Sigmoid colon (tissue), 4 donors: ENCODE measurements at regions not wholly inside any gene's neighbourhood (a gene's known extent, or its start where the extent isn't known, plus 50 kb on each side); places are given as distances from the start of the nearest gene placed in this dataset.

Experiments
- EP300 ChIP-seq, 4 donors: sonication (generic); formaldehyde crosslinking; IDR thresholded peaks; one replicate each; pipeline ENCODE4 v1.6.1; 2017; ENCODE audit warnings: antibody characterized with exemption in 4 of 4
- POLR2A ChIP-seq, 2 donors: fragments of 450-650 bp; IDR thresholded peaks; one replicate each; pipeline ENCODE4 v1.6.1; 2016; ENCODE audit warnings: antibody characterized with exemption in 2 of 2, mild to moderate bottlenecking in 2 of 2, moderate library complexity in 2 of 2
- POLR2AphosphoS5 ChIP-seq, 4 donors: sonication (generic); formaldehyde crosslinking; IDR thresholded peaks; one replicate each; pipeline ENCODE4 v1.6.1; 2017; ENCODE audit warnings: antibody characterized with exemption in 4 of 4
- TF ChIP-seq, protein P1 (sequence below), 4 experiments: fragments of 450-650 bp in 3 of 4; fragments of 200-600 bp in 1 of 4; IDR thresholded peaks; one replicate each; pipeline ENCODE4 v1.5.1; 2016 to 2019; ENCODE audit warnings: antibody characterized with exemption in 4 of 4, mild to moderate bottlenecking in 3 of 4, moderate library complexity in 2 of 4

DNA sequence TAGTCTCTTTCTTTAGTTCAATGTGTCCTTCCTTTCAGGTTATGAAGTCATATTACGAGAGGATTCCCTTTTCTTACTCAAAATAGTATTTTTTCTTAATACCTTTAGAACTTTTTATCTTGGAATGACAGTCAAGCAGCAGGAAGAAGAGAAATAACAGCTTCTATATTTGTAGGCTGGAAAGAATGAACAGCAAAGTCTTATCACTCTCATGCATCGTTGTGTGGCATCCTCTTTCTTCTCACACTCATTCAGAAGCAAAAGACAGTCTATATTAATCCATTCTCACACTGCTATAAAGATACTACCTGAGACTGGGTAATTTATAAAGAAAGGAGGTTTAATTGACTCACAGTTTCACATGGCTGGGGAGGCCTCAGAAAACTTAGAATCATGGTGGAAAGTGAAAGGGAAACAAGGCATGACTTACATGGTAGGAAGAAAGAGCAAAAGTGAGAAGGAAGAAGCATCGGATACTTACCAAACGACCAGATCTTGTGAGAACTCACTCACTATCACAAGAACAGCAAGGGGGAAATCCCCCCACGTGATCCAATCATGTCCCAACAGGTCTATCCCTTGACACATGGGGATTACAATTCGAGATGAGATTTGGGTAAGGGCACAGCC is 1646.1 kb upstream of the CDH6 start:
- TF ChIP-seq, protein P1, sequence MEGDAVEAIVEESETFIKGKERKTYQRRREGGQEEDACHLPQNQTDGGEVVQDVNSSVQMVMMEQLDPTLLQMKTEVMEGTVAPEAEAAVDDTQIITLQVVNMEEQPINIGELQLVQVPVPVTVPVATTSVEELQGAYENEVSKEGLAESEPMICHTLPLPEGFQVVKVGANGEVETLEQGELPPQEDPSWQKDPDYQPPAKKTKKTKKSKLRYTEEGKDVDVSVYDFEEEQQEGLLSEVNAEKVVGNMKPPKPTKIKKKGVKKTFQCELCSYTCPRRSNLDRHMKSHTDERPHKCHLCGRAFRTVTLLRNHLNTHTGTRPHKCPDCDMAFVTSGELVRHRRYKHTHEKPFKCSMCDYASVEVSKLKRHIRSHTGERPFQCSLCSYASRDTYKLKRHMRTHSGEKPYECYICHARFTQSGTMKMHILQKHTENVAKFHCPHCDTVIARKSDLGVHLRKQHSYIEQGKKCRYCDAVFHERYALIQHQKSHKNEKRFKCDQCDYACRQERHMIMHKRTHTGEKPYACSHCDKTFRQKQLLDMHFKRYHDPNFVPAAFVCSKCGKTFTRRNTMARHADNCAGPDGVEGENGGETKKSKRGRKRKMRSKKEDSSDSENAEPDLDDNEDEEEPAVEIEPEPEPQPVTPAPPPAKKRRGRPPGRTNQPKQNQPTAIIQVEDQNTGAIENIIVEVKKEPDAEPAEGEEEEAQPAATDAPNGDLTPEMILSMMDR (IDR thresholded peaks at IDR 0.05): no peak
- no peak for TF ChIP-seq POLR2A (IDR thresholded peaks at IDR 0.05)
- TF ChIP-seq EP300 (IDR thresholded peaks at IDR 0.05): no peak
- no peak for TF ChIP-seq POLR2AphosphoS5 (IDR thresholded peaks at IDR 0.05)
